ENCODE measurements at regions not wholly inside any gene's neighbourhood (a gene's known extent, or its start where the extent isn't known, plus 50 kb on each side); places are given as distances from the start of the nearest gene placed in this dataset.
"Not testable (repeated sequence)": the region's sequence is repeated elsewhere in the genome, so short reads cannot be mapped to it uniquely, and the experiment has no call there.

DNA sequence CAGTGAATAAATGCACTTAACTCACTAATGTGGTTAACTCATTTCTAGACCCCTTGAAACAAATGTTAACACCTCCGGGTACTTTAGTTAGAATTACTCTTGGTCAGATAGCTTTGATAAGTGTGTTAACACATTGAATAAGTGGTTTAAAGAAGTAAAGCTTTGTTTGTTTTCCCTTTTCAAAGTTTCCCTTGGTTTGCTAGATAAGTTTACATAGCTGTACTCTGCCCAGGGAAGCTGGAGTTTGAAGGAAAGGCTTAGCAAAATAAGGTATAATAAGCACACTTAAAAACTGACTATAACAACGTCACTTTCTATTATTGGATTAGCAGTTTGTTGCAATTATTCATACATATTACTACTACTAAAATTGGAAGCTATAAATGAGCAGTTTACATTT lies 1233.9 kb upstream of the ADGRL2 start:
- Histone ChIP-seq H3K4me3 (replicated peaks; ENCODE audit: low read depth, low read length) (no peak overlapping the region), H3K27me3 (replicated peaks; ENCODE audit: control insufficient read depth, insufficient read depth, low read length) (no peaks in the 10 kb centered on the region), H3K36me3 (ENCODE audit: control insufficient read depth, insufficient read depth, low read length) (no peaks in the 10 kb centered on the region)
- no peak for DNase-seq (ENCODE audit: extremely low read depth, insufficient read length)
- TF ChIP-seq, protein P1, sequence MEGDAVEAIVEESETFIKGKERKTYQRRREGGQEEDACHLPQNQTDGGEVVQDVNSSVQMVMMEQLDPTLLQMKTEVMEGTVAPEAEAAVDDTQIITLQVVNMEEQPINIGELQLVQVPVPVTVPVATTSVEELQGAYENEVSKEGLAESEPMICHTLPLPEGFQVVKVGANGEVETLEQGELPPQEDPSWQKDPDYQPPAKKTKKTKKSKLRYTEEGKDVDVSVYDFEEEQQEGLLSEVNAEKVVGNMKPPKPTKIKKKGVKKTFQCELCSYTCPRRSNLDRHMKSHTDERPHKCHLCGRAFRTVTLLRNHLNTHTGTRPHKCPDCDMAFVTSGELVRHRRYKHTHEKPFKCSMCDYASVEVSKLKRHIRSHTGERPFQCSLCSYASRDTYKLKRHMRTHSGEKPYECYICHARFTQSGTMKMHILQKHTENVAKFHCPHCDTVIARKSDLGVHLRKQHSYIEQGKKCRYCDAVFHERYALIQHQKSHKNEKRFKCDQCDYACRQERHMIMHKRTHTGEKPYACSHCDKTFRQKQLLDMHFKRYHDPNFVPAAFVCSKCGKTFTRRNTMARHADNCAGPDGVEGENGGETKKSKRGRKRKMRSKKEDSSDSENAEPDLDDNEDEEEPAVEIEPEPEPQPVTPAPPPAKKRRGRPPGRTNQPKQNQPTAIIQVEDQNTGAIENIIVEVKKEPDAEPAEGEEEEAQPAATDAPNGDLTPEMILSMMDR (IDR thresholded peaks at IDR 0.05; ENCODE audit: insufficient read depth, low read length, poor library complexity, severe bottlenecking), result no peak

DNA sequence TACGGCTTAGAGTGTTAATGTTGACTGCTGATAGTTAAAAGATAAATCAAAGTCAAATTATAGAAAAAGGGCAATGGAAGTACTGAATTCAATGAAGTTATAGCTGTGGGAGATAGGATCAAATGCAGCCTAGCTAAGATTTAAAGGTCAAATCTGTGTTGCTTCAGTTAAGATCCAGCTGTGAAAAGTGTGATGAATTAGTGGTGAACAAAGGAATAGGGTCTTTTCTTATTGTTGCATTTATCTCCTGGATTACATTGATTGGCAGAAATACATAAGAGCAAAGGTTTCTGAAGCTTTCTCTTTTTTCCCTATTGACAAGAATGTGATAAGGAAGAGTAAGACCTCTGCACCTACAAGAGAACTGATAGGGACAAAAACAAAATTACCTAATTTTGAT lies 1234.6 kb upstream of the ADGRL2 start:
- TF ChIP-seq, protein P1 (IDR thresholded peaks at IDR 0.05; ENCODE audit: insufficient read depth, low read length, poor library complexity, severe bottlenecking), result no peak
- no peaks in the 10 kb centered on the region for H3K36me3 ChIP-seq (ENCODE audit: control insufficient read depth, insufficient read depth, low read length)
- no peak for DNase-seq (ENCODE audit: extremely low read depth, insufficient read length)
- H3K4me3 ChIP-seq (replicated peaks; ENCODE audit: low read depth, low read length), result no peak overlapping the region
- no peaks in the 10 kb centered on the region for H3K27me3 ChIP-seq (replicated peaks; ENCODE audit: control insufficient read depth, insufficient read depth, low read length)

DNA sequence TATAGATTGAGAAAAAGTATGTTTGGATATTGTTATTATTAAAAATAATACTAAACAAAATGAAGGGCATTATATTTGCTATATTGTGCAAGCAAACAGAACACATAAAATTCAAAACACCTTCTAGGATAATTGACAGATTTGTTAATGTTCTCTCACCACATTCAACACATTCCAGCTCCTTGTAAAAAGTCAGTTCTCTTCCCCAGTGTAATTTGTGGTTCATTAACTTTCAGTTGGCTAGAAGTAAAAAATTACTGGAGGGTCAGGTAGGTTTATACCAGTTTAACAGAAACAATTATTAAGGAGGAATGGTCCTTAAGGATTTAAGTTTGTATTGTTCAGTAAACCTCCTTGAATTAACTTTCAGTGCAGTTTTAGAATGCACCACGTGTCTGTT lies 1235.3 kb upstream of the ADGRL2 start:
- no peak for DNase-seq (ENCODE audit: extremely low read depth, insufficient read length)
- TF ChIP-seq, protein P1 (IDR thresholded peaks at IDR 0.05; ENCODE audit: insufficient read depth, low read length, poor library complexity, severe bottlenecking), result no peak
- no peak overlapping the region for H3K4me3 ChIP-seq (replicated peaks; ENCODE audit: low read depth, low read length)
- no peaks in the 10 kb centered on the region for H3K36me3 ChIP-seq (ENCODE audit: control insufficient read depth, insufficient read depth, low read length)
- H3K27me3 ChIP-seq (replicated peaks; ENCODE audit: control insufficient read depth, insufficient read depth, low read length), result no peaks in the 10 kb centered on the region

DNA sequence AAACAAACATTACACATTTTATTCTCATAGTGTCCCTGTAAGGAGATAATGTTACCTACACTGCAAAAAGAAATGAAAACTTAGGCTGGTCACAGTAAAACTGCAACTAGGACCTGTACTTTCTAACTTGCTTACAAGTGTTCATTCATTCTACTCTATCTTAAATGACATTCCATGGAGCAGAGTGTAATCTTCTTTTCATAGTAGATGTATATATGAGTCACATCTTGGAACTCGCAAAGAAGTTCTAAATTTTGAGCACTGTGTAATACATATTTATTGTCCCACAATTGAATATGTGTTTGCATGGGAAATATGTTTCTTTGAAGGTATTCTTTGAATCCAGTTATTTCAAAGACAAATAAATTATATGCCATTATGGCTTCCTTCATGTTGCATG lies 1258.5 kb upstream of the ADGRL2 start:
- no peaks in the 10 kb centered on the region for H3K27me3 ChIP-seq (replicated peaks; ENCODE audit: control insufficient read depth, insufficient read depth, low read length)

DNA sequence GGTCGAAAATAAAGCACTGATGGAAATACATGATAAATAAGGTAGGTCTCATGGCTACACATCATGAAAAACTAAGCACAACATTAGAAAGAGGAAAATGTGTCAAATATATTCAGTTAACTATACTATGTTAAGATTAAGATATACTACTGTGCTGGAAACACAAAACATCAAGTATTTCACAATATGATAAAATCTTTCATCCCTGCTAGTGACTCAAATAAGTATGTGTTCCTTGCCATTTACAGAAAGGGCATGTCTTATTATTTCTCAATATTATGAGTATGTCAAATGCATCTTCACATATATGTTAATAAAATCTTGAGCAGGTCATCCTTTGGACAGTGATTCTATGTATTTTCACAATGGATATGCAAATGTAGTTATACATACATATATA lies 1260.1 kb upstream of the ADGRL2 start:
- no peak overlapping the region for H3K4me3 ChIP-seq (replicated peaks; ENCODE audit: low read depth, low read length)
- no peaks in the 10 kb centered on the region for H3K27me3 ChIP-seq (replicated peaks; ENCODE audit: control insufficient read depth, insufficient read depth, low read length)
- TF ChIP-seq, protein P1 (IDR thresholded peaks at IDR 0.05; ENCODE audit: insufficient read depth, low read length, poor library complexity, severe bottlenecking), result no peak
- no peaks in the 10 kb centered on the region for H3K36me3 ChIP-seq (ENCODE audit: control insufficient read depth, insufficient read depth, low read length)
- DNase-seq (ENCODE audit: extremely low read depth, insufficient read length), result no peak

More for the DNA sequence above, 1258.5 kb upstream of the ADGRL2 start:
- H3K4me3 ChIP-seq (replicated peaks; ENCODE audit: low read depth, low read length), result no peak overlapping the region
- TF ChIP-seq, protein P1 (IDR thresholded peaks at IDR 0.05; ENCODE audit: insufficient read depth, low read length, poor library complexity, severe bottlenecking), result no peak
- H3K36me3 ChIP-seq (ENCODE audit: control insufficient read depth, insufficient read depth, low read length), result no peaks in the 10 kb centered on the region
- DNase-seq (ENCODE audit: extremely low read depth, insufficient read length), result no peak

DNA sequence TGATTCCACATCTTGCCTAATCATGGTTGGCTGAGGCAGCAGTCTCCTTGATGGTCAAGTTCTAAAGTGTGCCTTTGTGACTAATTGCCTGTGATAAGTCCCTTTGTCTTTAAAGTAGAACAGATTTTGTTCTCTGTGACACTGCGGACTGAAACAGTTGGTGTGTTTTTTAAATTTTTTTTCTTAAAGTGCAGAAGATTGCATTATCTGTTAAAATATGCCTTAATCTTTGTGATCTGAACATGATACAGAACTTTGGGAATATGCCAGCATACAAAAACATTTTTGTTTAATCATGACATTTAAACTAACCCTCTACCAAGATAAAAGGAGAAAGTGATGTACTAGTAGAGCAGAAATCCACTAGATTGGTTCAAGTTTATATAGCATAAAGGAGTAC lies 1260.6 kb upstream of the ADGRL2 start:
- H3K27me3 ChIP-seq (replicated peaks; ENCODE audit: control insufficient read depth, insufficient read depth, low read length), result no peaks in the 10 kb centered on the region
- H3K4me3 ChIP-seq (replicated peaks; ENCODE audit: low read depth, low read length), result no peak overlapping the region
- DNase-seq (ENCODE audit: extremely low read depth, insufficient read length), result no peak
- H3K36me3 ChIP-seq (ENCODE audit: control insufficient read depth, insufficient read depth, low read length), result no peaks in the 10 kb centered on the region
- TF ChIP-seq, protein P1 (IDR thresholded peaks at IDR 0.05; ENCODE audit: insufficient read depth, low read length, poor library complexity, severe bottlenecking), result no peak

DNA sequence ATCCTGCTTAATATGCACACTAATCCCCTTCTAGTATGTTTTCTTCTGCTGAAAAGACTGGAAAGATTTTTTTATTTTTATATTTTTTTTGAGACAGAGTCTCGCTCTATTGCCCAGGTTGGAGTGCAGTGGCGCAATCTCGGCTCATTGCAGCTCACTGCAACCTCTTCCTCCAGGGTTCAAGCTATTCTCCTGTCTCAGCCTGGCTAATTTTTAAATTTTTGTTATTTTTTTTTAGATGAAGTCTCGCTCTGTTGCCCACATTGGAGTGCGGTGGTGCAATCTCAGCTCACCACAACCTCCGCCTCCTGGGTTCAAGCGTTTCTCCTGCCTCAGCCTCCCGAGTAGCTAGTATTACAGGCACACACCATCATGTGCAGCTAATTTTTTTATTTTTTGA lies 1261.4 kb upstream of the ADGRL2 start:
- DNase-seq (ENCODE audit: extremely low read depth, insufficient read length); H3K36me3 ChIP-seq (ENCODE audit: control insufficient read depth, insufficient read depth, low read length); H3K4me3 ChIP-seq (replicated peaks; ENCODE audit: low read depth, low read length); H3K27me3 ChIP-seq (replicated peaks; ENCODE audit: control insufficient read depth, insufficient read depth, low read length): not testable (repeated sequence)

Measured in GM06990 (cell line).